Bronchial epithelial cell (primary cell): ENCODE measurements at regions not wholly inside any gene's neighbourhood (a gene's known extent, or its start where the extent isn't known, plus 50 kb on each side); places are given as distances from the start of the nearest gene placed in this dataset.
"Not testable (repeated sequence)": the region's sequence is repeated elsewhere in the genome, so short reads cannot be mapped to it uniquely, and the experiment has no call there.

ENCODE experiments used
- DNase-seq: peaks from one replicate; pipeline ENCODE4 v3.0.0-alpha.2; 2010; ENCODE audit warnings: low read depth
- FAIRE-seq: peaks from 2 replicates; lab custom pipeline; 2011; peaks lifted over from hg19 to GRCh38; lab: Jason Lieb, UNC
- H3K27me3 ChIP-seq: 2 replicates; pipeline ENCODE4 v1.5.1; 2011; ENCODE audit warnings: low read length; ENCODE audit not compliant: control insufficient read depth, insufficient read depth
- H3K36me3 ChIP-seq: 2 replicates; pipeline ENCODE4 v1.5.1; 2011; ENCODE audit warnings: low read length; ENCODE audit not compliant: control insufficient read depth, insufficient read depth
- H3K4me3 ChIP-seq: 2 replicates; pipeline ENCODE4 v1.5.1; 2011; ENCODE audit warnings: mild to moderate bottlenecking, low read depth, low read length, control low read depth
- CTCF ChIP-seq: IDR thresholded peaks from 2 replicates; pipeline ENCODE4 v1.5.1; 2011; ENCODE audit warnings: mild to moderate bottlenecking, moderate library complexity, low read length, control low read depth, inconsistent platforms; ENCODE audit not compliant: insufficient read depth, severe bottlenecking

GRCh38 chr7:142436601-142437000, 178.7 kb upstream of the PRSS58 start:
- no peak for TF ChIP-seq CTCF
- no peaks in the 10 kb centered on the region for H3K36me3 ChIP-seq
- no peaks in the 10 kb centered on the region for H3K27me3 ChIP-seq
- FAIRE-seq (no peak), DNase-seq (no peak)
- H3K4me3 ChIP-seq, result no peak overlapping the region

DNA sequence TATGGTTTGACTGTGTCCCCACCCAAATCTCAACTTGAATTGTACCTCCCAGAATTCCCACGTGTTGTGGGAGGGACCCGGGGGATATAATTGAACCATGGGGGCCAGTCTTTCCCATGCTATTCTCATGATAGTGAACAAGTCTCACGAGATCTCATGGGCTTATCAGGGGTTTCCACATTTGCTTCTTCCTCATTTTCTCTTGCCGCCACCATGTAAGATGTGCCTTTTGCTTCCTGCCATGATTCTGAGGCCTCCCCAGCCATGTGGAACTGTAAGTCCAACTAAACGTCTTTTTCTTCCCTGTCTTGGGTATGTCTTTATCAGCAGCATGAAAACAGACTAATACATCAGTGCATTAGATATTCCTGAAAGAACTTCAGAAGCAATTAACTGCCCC, 177.7 kb upstream of the PRSS58 start:
- H3K27me3 ChIP-seq, DNase-seq, H3K36me3 ChIP-seq, FAIRE-seq, H3K4me3 ChIP-seq: not testable (repeated sequence)

GRCh38 chr7:142434666-142435167, 176.9 kb upstream of the PRSS58 start:
- Histone ChIP-seq H3K27me3 (no peaks in the 10 kb centered on the region), H3K36me3 (no peaks in the 10 kb centered on the region), H3K4me3 (no peak overlapping the region)
- FAIRE-seq (no peak), DNase-seq (no peak)
- no peak for TF ChIP-seq CTCF

DNA sequence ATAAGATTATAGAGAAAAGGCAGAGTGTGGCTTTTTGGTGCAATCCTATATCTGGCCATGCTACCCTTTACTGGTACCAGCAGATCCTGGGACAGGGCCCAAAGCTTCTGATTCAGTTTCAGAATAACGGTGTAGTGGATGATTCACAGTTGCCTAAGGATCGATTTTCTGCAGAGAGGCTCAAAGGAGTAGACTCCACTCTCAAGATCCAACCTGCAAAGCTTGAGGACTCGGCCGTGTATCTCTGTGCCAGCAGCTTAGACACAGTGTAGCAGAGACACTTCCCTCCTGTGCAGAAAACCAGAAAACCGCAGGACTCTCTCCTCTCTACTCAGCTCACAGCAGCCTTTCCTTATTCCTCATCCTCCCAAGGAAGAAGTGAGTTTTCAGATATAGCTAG, 176.3 kb upstream of the PRSS58 start:
- FAIRE-seq, H3K36me3 ChIP-seq, H3K4me3 ChIP-seq, H3K27me3 ChIP-seq, DNase-seq: not testable (repeated sequence)

- H3K27me3 ChIP-seq, result no peaks in the 10 kb centered on the region
- FAIRE-seq (no peak), DNase-seq (no peak)
- H3K36me3 ChIP-seq, result no peaks in the 10 kb centered on the region
- H3K4me3 ChIP-seq, result no peak overlapping the region
- no peak for TF ChIP-seq CTCF
Observed at GRCh38 chr7:142432377-142432776, 174.5 kb upstream of the PRSS58 start.

- Histone ChIP-seq H3K36me3 (no peaks in the 10 kb centered on the region), H3K27me3 (no peaks in the 10 kb centered on the region), H3K4me3 (no peak overlapping the region)
- FAIRE-seq (no peak), DNase-seq (no peak)
- TF ChIP-seq CTCF, result no peak
Observed at GRCh38 chr7:142431491-142431890, 173.6 kb upstream of the PRSS58 start.

DNA sequence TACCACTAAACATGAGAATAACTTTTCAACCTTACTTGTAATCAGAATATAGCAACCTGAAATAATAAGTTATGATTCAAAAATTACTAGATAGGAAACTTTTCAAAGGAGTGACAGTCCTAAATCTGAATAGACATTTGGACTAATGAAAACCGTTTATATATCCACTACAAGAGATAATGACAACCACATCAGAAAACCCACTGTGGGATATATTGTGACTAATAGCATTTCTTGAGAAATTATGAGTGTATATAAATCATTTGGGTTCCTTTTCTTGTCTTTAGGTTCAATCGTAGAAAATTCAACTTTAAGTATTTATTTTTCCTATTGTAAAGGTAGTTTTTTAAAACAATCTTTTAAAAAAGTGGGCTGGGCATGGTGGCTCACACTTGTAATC, 170.2 kb upstream of the PRSS58 start:
- no peak for FAIRE-seq
- no peak for TF ChIP-seq CTCF
- Histone ChIP-seq H3K27me3 (no peaks in the 10 kb centered on the region), H3K36me3 (no peaks in the 10 kb centered on the region), H3K4me3 (no peak overlapping the region)
- DNase-seq, result no peak
